CD4-positive, alpha-beta T cell (primary cell): ENCODE measurements at regions not wholly inside any gene's neighbourhood (a gene's known extent, or its start where the extent isn't known, plus 50 kb on each side); places are given as distances from the start of the nearest gene placed in this dataset.

Source experiments
- ATAC-seq: fragments of 200-7000 bp; cut with Tn5 transposase; one replicate; pipeline ENCODE4 v1.10.0; 2022; ENCODE audit warnings: mild to moderate bottlenecking; ENCODE audit not compliant: poor library complexity
- CTCF ChIA-PET: fragments of 350-600 bp; sonication (Branson Sonifier 250); formaldehyde crosslinking; loops from one replicate; lab custom pipeline; 2021; ENCODE audit warnings: antibody characterized with exemption, inconsistent platforms; lab: Charles Lee
- POLR2A ChIA-PET: fragments of 350-600 bp; sonication (Branson Sonifier 250); formaldehyde crosslinking; loops from one replicate; lab custom pipeline; 2021; ENCODE audit warnings: antibody characterized with exemption, inconsistent platforms; lab: Charles Lee
- DNase-seq, 14 experiments: peaks; one replicate each; pipeline ENCODE4 v3.0.0-alpha.2; 2013 to 2020; ENCODE audit warnings: mixed read lengths in 2 of 14
- H3K27ac ChIP-seq, 2 donors: one replicate each; pipeline versions ENCODE4 v1.5.1 to v1.7.0; 2013; ENCODE audit warnings: low read length in 2 of 2, low read depth in 1 of 2, mild to moderate bottlenecking in 1 of 2
- H3K27me3 ChIP-seq, 2 experiments: 1 replicate in 1 of 2; 2 replicates in 1 of 2; pipeline versions ENCODE4 v1.6.1 to v1.7.0; 2013; ENCODE audit warnings: low read length in 2 of 2, control low read depth in 1 of 2, mild to moderate bottlenecking in 1 of 2, moderate library complexity in 1 of 2; ENCODE audit not compliant: insufficient read depth in 2 of 2, control insufficient read depth in 1 of 2
- H3K36me3 ChIP-seq: one replicate; pipeline ENCODE4 v1.6.1; 2013; ENCODE audit warnings: low read length, control low read depth; ENCODE audit not compliant: insufficient read depth
- H3K4me1 ChIP-seq: one replicate; pipeline ENCODE4 v1.6.1; 2013; ENCODE audit warnings: low read length, control low read depth; ENCODE audit not compliant: insufficient read depth
- H3K4me3 ChIP-seq: one replicate; pipeline ENCODE4 v1.5.1; 2013; ENCODE audit warnings: mild to moderate bottlenecking, low read length, moderate library complexity
- H3K9me3 ChIP-seq, 2 experiments: 1 replicate in 1 of 2; 2 replicates in 1 of 2; pipeline versions ENCODE4 v1.6.1 to v1.7.0; 2013; ENCODE audit warnings: low read length in 2 of 2, mild to moderate bottlenecking in 2 of 2, control low read depth in 1 of 2, moderate library complexity in 1 of 2; ENCODE audit not compliant: control insufficient read depth in 1 of 2, insufficient read depth in 1 of 2
- H3K27ac Mint-ChIP-seq: one replicate; pipeline ENCODE4 v1.8.0; 2020; ENCODE audit warnings: mixed read lengths
- H3K27me3 Mint-ChIP-seq: one replicate; pipeline ENCODE4 v1.8.0; 2021; ENCODE audit warnings: mixed read lengths
- H3K36me3 Mint-ChIP-seq: one replicate; pipeline ENCODE4 v1.8.0; 2021; ENCODE audit warnings: low read depth, mixed read lengths
- H3K4me1 Mint-ChIP-seq: one replicate; pipeline ENCODE4 v1.8.0; 2021; ENCODE audit warnings: low read depth, mixed read lengths
- H3K4me3 Mint-ChIP-seq: one replicate; pipeline ENCODE4 v1.8.0; 2020; ENCODE audit warnings: mild to moderate bottlenecking, mixed read lengths
- H3K9me3 Mint-ChIP-seq: one replicate; pipeline ENCODE4 v1.8.0; 2020; ENCODE audit warnings: mixed read lengths
- intact Hi-C, 2 experiments: fragments of 100-400 bp; cut with DNase I in 1 of 2; cut with micrococcal nuclease in 1 of 2; formaldehyde crosslinking; loops; one replicate each; pipeline versions ENCODE4 v1.15.1 to v1.9.0; 2023 to 2025; cut with DNase I, micrococcal nuclease
- TF ChIP-seq, protein P1 (sequence below): fragments of 200-600 bp; IDR thresholded peaks from one replicate; pipeline ENCODE4 v1.8.0; 2022; ENCODE audit warnings: antibody characterized with exemption, mild to moderate bottlenecking

DNA sequence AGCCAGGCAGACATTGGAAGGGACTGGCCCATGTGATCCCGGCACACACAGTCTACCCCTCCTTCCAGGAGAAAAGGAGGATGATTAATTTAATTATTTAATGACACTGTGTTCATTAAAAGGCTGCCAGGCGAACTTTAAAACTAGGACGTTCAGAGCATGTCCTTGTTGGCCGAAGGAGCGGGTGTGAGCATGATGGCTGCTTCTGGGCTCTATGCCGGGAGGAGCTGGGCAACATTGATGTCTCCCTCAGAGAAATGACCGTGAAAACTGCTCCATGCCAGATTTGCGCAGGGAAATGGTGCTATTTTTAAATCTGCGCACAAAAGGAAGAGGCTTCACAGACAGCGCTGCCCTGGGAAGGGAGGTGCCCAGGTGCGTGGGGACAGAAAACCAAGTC, 284.9 kb upstream of the IRX4 start:
- H3K27ac ChIP-seq: no peak overlapping the region
- H3K36me3 ChIP-seq: no peaks in the 10 kb centered on the region
- intact Hi-C loops: no loop called here
- H3K27me3 Mint-ChIP-seq: peaks cover 20% of the 10 kb centered on the region
- peaks cover 0 to 9% of the 10 kb centered on the region in 2 experiments for H3K9me3 ChIP-seq
- POLR2A ChIA-PET: no interaction called here
- DNase-seq: no peak
- peaks cover 0 to 2% of the 10 kb centered on the region in 2 experiments for H3K27me3 ChIP-seq
- TF ChIP-seq, protein P1, sequence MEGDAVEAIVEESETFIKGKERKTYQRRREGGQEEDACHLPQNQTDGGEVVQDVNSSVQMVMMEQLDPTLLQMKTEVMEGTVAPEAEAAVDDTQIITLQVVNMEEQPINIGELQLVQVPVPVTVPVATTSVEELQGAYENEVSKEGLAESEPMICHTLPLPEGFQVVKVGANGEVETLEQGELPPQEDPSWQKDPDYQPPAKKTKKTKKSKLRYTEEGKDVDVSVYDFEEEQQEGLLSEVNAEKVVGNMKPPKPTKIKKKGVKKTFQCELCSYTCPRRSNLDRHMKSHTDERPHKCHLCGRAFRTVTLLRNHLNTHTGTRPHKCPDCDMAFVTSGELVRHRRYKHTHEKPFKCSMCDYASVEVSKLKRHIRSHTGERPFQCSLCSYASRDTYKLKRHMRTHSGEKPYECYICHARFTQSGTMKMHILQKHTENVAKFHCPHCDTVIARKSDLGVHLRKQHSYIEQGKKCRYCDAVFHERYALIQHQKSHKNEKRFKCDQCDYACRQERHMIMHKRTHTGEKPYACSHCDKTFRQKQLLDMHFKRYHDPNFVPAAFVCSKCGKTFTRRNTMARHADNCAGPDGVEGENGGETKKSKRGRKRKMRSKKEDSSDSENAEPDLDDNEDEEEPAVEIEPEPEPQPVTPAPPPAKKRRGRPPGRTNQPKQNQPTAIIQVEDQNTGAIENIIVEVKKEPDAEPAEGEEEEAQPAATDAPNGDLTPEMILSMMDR: no peak
- H3K36me3 Mint-ChIP-seq: no peaks in the 10 kb centered on the region
- no peak overlapping the region for H3K4me3 ChIP-seq
- CTCF ChIA-PET: no interaction called here
- H3K4me1 Mint-ChIP-seq: no peaks in the 10 kb centered on the region
- ATAC-seq: no peak
- H3K4me1 ChIP-seq: no peaks in the 10 kb centered on the region
- H3K27ac Mint-ChIP-seq: no peak overlapping the region
- H3K9me3 Mint-ChIP-seq: no peaks in the 10 kb centered on the region
- no peak overlapping the region for H3K4me3 Mint-ChIP-seq

DNA sequence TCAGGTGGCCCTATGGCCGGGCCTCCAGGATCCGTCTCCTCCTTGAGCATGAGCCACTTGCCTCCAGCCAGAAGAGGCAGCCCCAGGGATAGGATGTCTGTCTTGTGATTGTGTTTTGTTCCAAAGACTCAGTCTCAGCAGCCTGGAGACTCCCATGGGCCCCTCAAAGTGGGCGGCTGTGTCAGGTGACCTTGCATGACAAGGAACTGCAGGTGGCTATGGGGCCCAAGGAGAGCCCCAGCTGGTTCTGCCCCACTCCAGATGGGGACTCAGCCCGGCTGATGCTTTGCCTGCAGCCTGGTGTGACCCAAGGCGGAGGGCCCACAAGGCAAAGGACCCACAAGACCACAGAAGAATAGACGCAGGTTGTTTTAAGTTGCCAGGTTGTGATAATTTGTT, 284.3 kb upstream of the IRX4 start:
- intact Hi-C loops: no loop called here
- TF ChIP-seq, protein P1: no peak
- Mint-ChIP-seq H3K4me3 (no peak overlapping the region), H3K9me3 (no peaks in the 10 kb centered on the region), H3K27ac (no peak overlapping the region), H3K36me3 (no peaks in the 10 kb centered on the region), H3K4me1 (no peaks in the 10 kb centered on the region), H3K27me3 (peaks cover 17% of the 10 kb centered on the region)
- Histone ChIP-seq H3K9me3 (peaks cover 0 to 9% of the 10 kb centered on the region in 2 experiments), H3K27ac (no peak overlapping the region), H3K4me3 (no peak overlapping the region), H3K4me1 (no peaks in the 10 kb centered on the region), H3K36me3 (no peaks in the 10 kb centered on the region), H3K27me3 (peaks cover 0 to 2% of the 10 kb centered on the region in 2 experiments)
- CTCF ChIA-PET: no interaction called here
- no peak for ATAC-seq
- no peak for DNase-seq
- POLR2A ChIA-PET: no interaction called here

DNA sequence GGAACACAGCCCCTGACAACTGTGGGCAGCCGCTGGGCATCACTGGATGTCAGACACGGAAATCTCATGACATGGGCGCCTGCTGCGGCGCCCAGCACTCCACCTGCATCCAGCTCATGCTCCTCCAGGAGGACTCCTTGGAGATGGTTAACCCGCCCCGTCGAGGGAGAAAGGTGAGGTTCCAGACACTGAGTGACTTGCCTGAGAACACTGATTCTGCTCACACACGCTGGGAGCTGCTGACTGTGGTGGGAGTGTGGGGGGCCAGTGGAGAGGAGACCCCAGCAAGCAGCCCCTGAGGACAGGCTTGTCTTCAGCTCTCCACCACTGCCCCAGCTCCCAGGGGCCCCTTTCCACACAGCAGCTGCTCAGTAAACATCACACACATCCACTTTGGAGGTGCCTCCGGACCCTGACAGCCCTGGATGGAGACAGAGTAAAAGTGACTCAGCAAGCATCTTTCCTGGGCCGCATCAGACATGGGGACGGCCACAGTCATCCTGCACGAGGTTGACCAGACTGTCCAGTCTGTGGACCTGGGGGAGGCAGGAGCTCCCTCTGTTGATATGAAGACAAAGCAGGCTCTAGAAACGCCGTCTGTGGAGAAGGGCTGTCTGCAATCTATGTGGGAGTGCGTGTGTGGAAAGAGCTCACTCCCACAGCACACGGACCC, 283.7 kb upstream of the IRX4 start:
- POLR2A ChIA-PET: no interaction called here
- Histone ChIP-seq H3K27ac (no peak overlapping the region), H3K9me3 (peaks cover 0 to 9% of the 10 kb centered on the region in 2 experiments), H3K4me3 (no peak overlapping the region), H3K4me1 (no peaks in the 10 kb centered on the region), H3K36me3 (no peaks in the 10 kb centered on the region), H3K27me3 (peaks cover 0 to 2% of the 10 kb centered on the region in 2 experiments)
- no peak for DNase-seq
- intact Hi-C loops: no loop called here
- no peaks in the 10 kb centered on the region for H3K9me3 Mint-ChIP-seq
- no peaks in the 10 kb centered on the region for H3K4me1 Mint-ChIP-seq
- H3K4me3 Mint-ChIP-seq: no peak overlapping the region
- ATAC-seq: no peak
- TF ChIP-seq, protein P1: no peak
- H3K27me3 Mint-ChIP-seq: peaks cover 15% of the 10 kb centered on the region
- CTCF ChIA-PET: no interaction called here
- H3K36me3 Mint-ChIP-seq: no peaks in the 10 kb centered on the region
- no peak overlapping the region for H3K27ac Mint-ChIP-seq
